ENCODE measurements at regions not wholly inside any gene's neighbourhood (a gene's known extent, or its start where the extent isn't known, plus 50 kb on each side); places are given as distances from the start of the nearest gene placed in this dataset.

GRCh38 chr2:172232708-172233396, 130.2 kb upstream of the DLX2 start:
- no peak for DNase-seq

- no peak for DNase-seq
Measured at GRCh38 chr2:172233987-172234715, 131.5 kb upstream of the DLX2 start.

GRCh38 chr2:172234716-172235691, 132.3 kb upstream of the DLX2 start:
- no peak for DNase-seq

GRCh38 chr2:172239944-172240590, 137.4 kb upstream of the DLX2 start:
- DNase-seq, result no peak

- DNase-seq, result no peak
Measured at GRCh38 chr2:172241222-172241621, 138.5 kb upstream of the DLX2 start.

- no peak for DNase-seq
Measured at GRCh38 chr2:172242471-172242870, 139.8 kb upstream of the DLX2 start.

- no peak for DNase-seq
Measured at GRCh38 chr2:172242961-172243360, 140.3 kb upstream of the DLX2 start.

GRCh38 chr2:172244419-172245130, 141.9 kb upstream of the DLX2 start:
- no peak for DNase-seq

GRCh38 chr2:172246649-172247048, 143.9 kb upstream of the DLX2 start:
- DNase-seq, result peak in 1 of 2 experiments; percentile 15

GRCh38 chr2:172247203-172247602, 144.5 kb upstream of the DLX2 start:
- no peak for DNase-seq

- DNase-seq, result no peak
Measured at GRCh38 chr2:172248381-172248780, 145.7 kb upstream of the DLX2 start.

- peak; percentile 68 to 86 for DNase-seq
Measured at GRCh38 chr2:172248785-172249187, 146.1 kb upstream of the DLX2 start.

- DNase-seq, result peak in 1 of 2 experiments; percentile 77
Measured at GRCh38 chr2:172249334-172249733, 146.6 kb upstream of the DLX2 start.

- DNase-seq, result peak in 1 of 2 experiments; percentile 23
Measured at GRCh38 chr2:172249986-172250385, 147.3 kb upstream of the DLX2 start.

GRCh38 chr2:172251231-172251630, 148.5 kb upstream of the DLX2 start:
- DNase-seq, result no peak

GRCh38 chr2:172252154-172252553, 149.5 kb upstream of the DLX2 start:
- no peak for DNase-seq

GRCh38 chr2:172253190-172254052, 150.7 kb upstream of the DLX2 start:
- peak; percentile 93 to 97 for DNase-seq

GRCh38 chr2:172256886-172257285, 154.2 kb upstream of the DLX2 start:
- no peak for DNase-seq

- DNase-seq, result no peak
Measured at GRCh38 chr2:172259827-172260226, 157.1 kb upstream of the DLX2 start.

GRCh38 chr2:172260336-172260735, 157.6 kb upstream of the DLX2 start:
- DNase-seq, result no peak

GRCh38 chr2:172261292-172261691, 158.6 kb upstream of the DLX2 start:
- no peak for DNase-seq
